ENCODE measurements at regions not wholly inside any gene's neighbourhood (a gene's known extent, or its start where the extent isn't known, plus 50 kb on each side); places are given as distances from the start of the nearest gene placed in this dataset.

GRCh38 chr11:19635332-19635731, 77.3 kb upstream of the NAV2 start:
- ATAC-seq: no peak
- no peak for TF ChIP-seq TCF4 (CRISPR knock-in tag; IDR thresholded peaks at IDR 0.05; ENCODE audit: borderline replicate concordance)
- TF ChIP-seq CSRNP3 (CRISPR knock-in tag; IDR thresholded peaks at IDR 0.05): no peak
- TF ChIP-seq POU6F1 (CRISPR knock-in tag; IDR thresholded peaks at IDR 0.05; ENCODE audit: borderline replicate concordance, low read depth): no peak
- TF ChIP-seq RARB (CRISPR knock-in tag; IDR thresholded peaks at IDR 0.05): no peak
- TF ChIP-seq OSR1 (CRISPR knock-in tag; IDR thresholded peaks at IDR 0.05): no peak
- TF ChIP-seq ZFP3 (CRISPR knock-in tag; IDR thresholded peaks at IDR 0.05): no peak
- TF ChIP-seq ESRRG (CRISPR knock-in tag; IDR thresholded peaks at IDR 0.05): no peak
- no peak for TF ChIP-seq ZNF70 (CRISPR knock-in tag; IDR thresholded peaks at IDR 0.05)

- TF ChIP-seq TCF4 (CRISPR knock-in tag; IDR thresholded peaks at IDR 0.05; ENCODE audit: borderline replicate concordance) (no peak), ARNTL (CRISPR knock-in tag; IDR thresholded peaks at IDR 0.05; ENCODE audit: borderline replicate concordance, low read depth) (no peak), ZNF8 (CRISPR knock-in tag; IDR thresholded peaks at IDR 0.05) (no peak), ISL1 (CRISPR knock-in tag; IDR thresholded peaks at IDR 0.05) (no peak), OSR1 (CRISPR knock-in tag; IDR thresholded peaks at IDR 0.05) (no peak), ZNF565 (CRISPR knock-in tag; conservative IDR thresholded peaks at IDR 0.05; ENCODE audit: low read depth) (no peak), ZC3H10 (CRISPR knock-in tag; IDR thresholded peaks at IDR 0.05) (no peak), ESRRG (CRISPR knock-in tag; IDR thresholded peaks at IDR 0.05) (no peak), PATZ1 (CRISPR knock-in tag; IDR thresholded peaks at IDR 0.05; ENCODE audit: borderline replicate concordance) (no peak), SNAI2 (CRISPR knock-in tag; IDR thresholded peaks at IDR 0.05) (no peak), TOX (CRISPR knock-in tag; IDR thresholded peaks at IDR 0.05; ENCODE audit: borderline replicate concordance) (no peak), CREB5 (CRISPR knock-in tag; IDR thresholded peaks at IDR 0.05; ENCODE audit: low read depth) (no peak), CSDC2 (CRISPR knock-in tag; IDR thresholded peaks at IDR 0.05) (no peak), PPARA (CRISPR knock-in tag; IDR thresholded peaks at IDR 0.05; ENCODE audit: borderline replicate concordance) (no peak), BACH2 (CRISPR knock-in tag; IDR thresholded peaks at IDR 0.05; ENCODE audit: borderline replicate concordance) (no peak), ZFP3 (CRISPR knock-in tag; IDR thresholded peaks at IDR 0.05) (no peak), POU6F1 (CRISPR knock-in tag; IDR thresholded peaks at IDR 0.05; ENCODE audit: borderline replicate concordance, low read depth) (no peak), CSRNP3 (CRISPR knock-in tag; IDR thresholded peaks at IDR 0.05) (no peak)
- ATAC-seq: peak; percentile 21
These were observed 79.4 kb upstream of the NAV2 start for GRCh38 chr11:19633276-19633675.

GRCh38 chr11:19632499-19632834, 80.2 kb upstream of the NAV2 start:
- ATAC-seq: peak; percentile 72
- TF ChIP-seq ISL1 (CRISPR knock-in tag; IDR thresholded peaks at IDR 0.05) (0 out of 2 replicates have a peak, but pooled peaks have one; percentile 12), ZFP30 (CRISPR knock-in tag; IDR thresholded peaks at IDR 0.05) (no peak), PATZ1 (CRISPR knock-in tag; IDR thresholded peaks at IDR 0.05; ENCODE audit: borderline replicate concordance) (peak; percentile 26; the same call in 1 of the 2 replicates), ZNF565 (CRISPR knock-in tag; conservative IDR thresholded peaks at IDR 0.05; ENCODE audit: low read depth) (no peak), ZC3H10 (CRISPR knock-in tag; IDR thresholded peaks at IDR 0.05) (peak; percentile 50; the same call in 1 of the 2 replicates)
